NT2/D1 (cell line): ENCODE measurements at regions not wholly inside any gene's neighbourhood (a gene's known extent, or its start where the extent isn't known, plus 50 kb on each side); places are given as distances from the start of the nearest gene placed in this dataset.

Experiments
- DNase-seq: peaks from one replicate; pipeline ENCODE4 v3.0.0-alpha.2; 2011; ENCODE audit warnings: low read depth, low spot score
- H3K27me3 ChIP-seq: 2 replicates; pipeline ENCODE4 v1.6.0; 2011; ENCODE audit warnings: mild to moderate bottlenecking; ENCODE audit not compliant: insufficient read length, insufficient read depth
- H3K36me3 ChIP-seq: 2 replicates; pipeline ENCODE4 v1.6.1; 2011; ENCODE audit warnings: mild to moderate bottlenecking, low read length, mixed read lengths; ENCODE audit not compliant: insufficient read depth, insufficient read length
- H3K4me1 ChIP-seq: 2 replicates; pipeline ENCODE4 v1.5.1; 2011; ENCODE audit not compliant: insufficient read depth, insufficient read length
- H3K4me3 ChIP-seq: 2 replicates; pipeline ENCODE4 v1.5.1; 2011; ENCODE audit warnings: low read depth; ENCODE audit not compliant: insufficient read length
- H3K9ac ChIP-seq: 2 replicates; pipeline ENCODE4 v1.6.0; 2011; ENCODE audit warnings: low read depth; ENCODE audit not compliant: insufficient read length
- H3K9me3 ChIP-seq: 2 replicates; pipeline ENCODE4 v1.5.1; 2011; ENCODE audit warnings: mild to moderate bottlenecking, low read length; ENCODE audit not compliant: insufficient read depth
- SUZ12 ChIP-seq: IDR thresholded peaks from 2 replicates; pipeline ENCODE4 v1.6.1; 2011; ENCODE audit not compliant: insufficient read length, insufficient read depth; ENCODE audit errors: extremely low read depth
- YY1 ChIP-seq: IDR thresholded peaks from 2 replicates; pipeline ENCODE4 v1.6.1; 2011; ENCODE audit not compliant: insufficient read length, insufficient read depth
- ZNF274 ChIP-seq: IDR thresholded peaks from 2 replicates; pipeline ENCODE4 v1.6.1; 2011; ENCODE audit warnings: mild to moderate bottlenecking, low read depth, low read length

- TF ChIP-seq SUZ12 (no peak), YY1 (no peak)
- H3K27me3 ChIP-seq = no peaks in the 10 kb centered on the region
- no peaks in the 10 kb centered on the region for H3K4me1 ChIP-seq
- H3K4me3 ChIP-seq = no peak overlapping the region
- peaks cover 21% of the 10 kb centered on the region; the same call in 1 of the 2 replicates for H3K9me3 ChIP-seq
- no peaks in the 10 kb centered on the region for H3K36me3 ChIP-seq
- no peak overlapping the region for H3K9ac ChIP-seq
- DNase-seq = no peak
These were observed 243.5 kb upstream of the DCBLD2 start for GRCh38 chr3:99145031-99145430.

GRCh38 chr3:99143493-99143892 is 242.0 kb upstream of the DCBLD2 start:
- H3K4me3 ChIP-seq = no peak overlapping the region
- no peak overlapping the region for H3K9ac ChIP-seq
- H3K36me3 ChIP-seq = no peaks in the 10 kb centered on the region
- no peaks in the 10 kb centered on the region for H3K4me1 ChIP-seq
- peaks cover 18% of the 10 kb centered on the region; the same call in 1 of the 2 replicates for H3K9me3 ChIP-seq
- DNase-seq = no peak
- H3K27me3 ChIP-seq = no peaks in the 10 kb centered on the region
- TF ChIP-seq ZNF274 (no peak), YY1 (no peak), SUZ12 (no peak)

- Histone ChIP-seq H3K9ac (no peak overlapping the region), H3K4me1 (no peaks in the 10 kb centered on the region), H3K27me3 (no peaks in the 10 kb centered on the region), H3K36me3 (no peaks in the 10 kb centered on the region), H3K9me3 (no peaks in the 10 kb centered on the region), H3K4me3 (no peak overlapping the region)
- TF ChIP-seq YY1 = no peak
- DNase-seq = no peak
These were observed 233.5 kb upstream of the DCBLD2 start for GRCh38 chr3:99134986-99135385.

- no peaks in the 10 kb centered on the region for H3K4me1 ChIP-seq
- H3K27me3 ChIP-seq = no peaks in the 10 kb centered on the region
- H3K4me3 ChIP-seq = no peak overlapping the region
- no peak overlapping the region for H3K9ac ChIP-seq
- H3K9me3 ChIP-seq = no peaks in the 10 kb centered on the region
- DNase-seq = no peak
- TF ChIP-seq YY1 = no peak
- TF ChIP-seq SUZ12 = no peak
- TF ChIP-seq ZNF274 = no peak
- no peaks in the 10 kb centered on the region for H3K36me3 ChIP-seq
These were observed 230.4 kb upstream of the DCBLD2 start for GRCh38 chr3:99131876-99132275.

- DNase-seq = no peak
- H3K36me3 ChIP-seq = no peaks in the 10 kb centered on the region
- no peaks in the 10 kb centered on the region for H3K4me1 ChIP-seq
- no peaks in the 10 kb centered on the region for H3K9me3 ChIP-seq
- TF ChIP-seq ZNF274 (no peak), YY1 (no peak), SUZ12 (no peak)
- H3K9ac ChIP-seq = no peak overlapping the region
- no peak overlapping the region for H3K4me3 ChIP-seq
- H3K27me3 ChIP-seq = no peaks in the 10 kb centered on the region
These were observed 227.4 kb upstream of the DCBLD2 start for GRCh38 chr3:99128725-99129505.

GRCh38 chr3:99128235-99128634 is 226.7 kb upstream of the DCBLD2 start:
- TF ChIP-seq SUZ12 (no peak), ZNF274 (no peak), YY1 (no peak)
- no peak overlapping the region for H3K9ac ChIP-seq
- no peak overlapping the region for H3K4me3 ChIP-seq

GRCh38 chr3:99126316-99126715 is 224.8 kb upstream of the DCBLD2 start:
- DNase-seq = no peak
- no peak overlapping the region for H3K9ac ChIP-seq
- H3K9me3 ChIP-seq = no peaks in the 10 kb centered on the region
- H3K36me3 ChIP-seq = no peaks in the 10 kb centered on the region
- H3K27me3 ChIP-seq = no peaks in the 10 kb centered on the region
- no peak for TF ChIP-seq SUZ12
- TF ChIP-seq YY1 = no peak
- TF ChIP-seq ZNF274 = no peak
- no peaks in the 10 kb centered on the region for H3K4me1 ChIP-seq
- no peak overlapping the region for H3K4me3 ChIP-seq

More at GRCh38 chr3:99128235-99128634, 226.7 kb upstream of the DCBLD2 start:
- no peaks in the 10 kb centered on the region for H3K27me3 ChIP-seq
- DNase-seq = no peak
- no peaks in the 10 kb centered on the region for H3K9me3 ChIP-seq
- no peaks in the 10 kb centered on the region for H3K36me3 ChIP-seq
- no peaks in the 10 kb centered on the region for H3K4me1 ChIP-seq
